Vagina (tissue), 2 donors: ENCODE measurements at regions not wholly inside any gene's neighbourhood (a gene's known extent, or its start where the extent isn't known, plus 50 kb on each side); places are given as distances from the start of the nearest gene placed in this dataset.

Experiments
- CTCF ChIP-seq, 3 experiments: fragments of 450-650 bp in 2 of 3; fragments of 200-600 bp in 1 of 3; sonication (generic) in 1 of 3; IDR thresholded peaks; one replicate each; pipeline ENCODE4 v1.5.1; 2017 to 2019; ENCODE audit warnings: antibody characterized with exemption in 3 of 3, mild to moderate bottlenecking in 2 of 3, moderate library complexity in 2 of 3
- POLR2A ChIP-seq, 2 donors: fragments of 450-650 bp; IDR thresholded peaks; one replicate each; pipeline ENCODE4 v1.6.1; 2017; ENCODE audit warnings: antibody characterized with exemption in 2 of 2, mild to moderate bottlenecking in 2 of 2, moderate library complexity in 2 of 2

DNA sequence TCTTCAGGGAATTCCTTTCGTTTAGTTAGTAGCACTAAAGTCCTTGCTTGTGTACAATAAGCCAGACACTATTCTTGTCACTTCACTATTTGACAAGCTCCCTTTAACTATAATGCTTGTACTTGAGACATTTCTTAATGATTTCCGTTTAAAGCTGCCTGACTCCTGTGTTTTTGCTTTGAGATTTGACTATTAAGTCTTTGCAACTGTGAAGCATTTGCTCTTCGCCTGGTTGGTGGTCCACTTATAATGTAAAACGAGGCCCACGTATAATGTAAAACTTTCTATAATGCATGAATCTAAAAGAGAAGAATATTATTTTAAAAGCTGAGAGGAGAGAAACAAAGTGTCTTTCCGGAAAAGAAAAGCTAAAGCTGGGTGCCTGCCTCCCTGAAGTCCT, 204.1 kb upstream of the FAM47C start:
- no peak for TF ChIP-seq CTCF (IDR thresholded peaks at IDR 0.05)
- TF ChIP-seq POLR2A (IDR thresholded peaks at IDR 0.05), result no peak
